WTC11 (cell line): ENCODE measurements at regions not wholly inside any gene's neighbourhood (a gene's known extent, or its start where the extent isn't known, plus 50 kb on each side); places are given as distances from the start of the nearest gene placed in this dataset.

Source experiments
- ATAC-seq: fragments of 200-7000 bp; cut with Tn5 transposase; 2 replicates; pipeline ENCODE4 v1.10.0; 2021; ENCODE audit warnings: mild to moderate bottlenecking, moderate library complexity
- CTCF ChIA-PET: fragments of 300-600 bp; sonication (Branson Sonifier 250); formaldehyde crosslinking; loops from one replicate; lab custom pipeline; 2021; ENCODE audit warnings: antibody characterized with exemption; lab: Charles Lee
- POLR2A ChIA-PET: fragments of 350-600 bp; sonication (Branson Sonifier 250); formaldehyde crosslinking; loops from one replicate; lab custom pipeline; 2021; ENCODE audit warnings: antibody characterized with exemption; lab: Charles Lee
- DNase-seq: peaks from one replicate; pipeline ENCODE4 v3.0.0; 2021; ENCODE audit warnings: low spot score
- H3K27ac Mint-ChIP-seq: 2 replicates; pipeline ENCODE4 v1.8.0; 2021; ENCODE audit warnings: mixed read lengths
- H3K27me3 Mint-ChIP-seq: 2 replicates; pipeline ENCODE4 v1.8.0; 2021; ENCODE audit warnings: low read depth, mild to moderate bottlenecking, moderate library complexity, mixed read lengths
- H3K36me3 Mint-ChIP-seq: 2 replicates; pipeline ENCODE4 v1.8.0; 2021; ENCODE audit warnings: mixed read lengths
- H3K4me1 Mint-ChIP-seq: 2 replicates; pipeline ENCODE4 v1.8.0; 2022; ENCODE audit warnings: mixed read lengths
- H3K4me3 Mint-ChIP-seq: 2 replicates; pipeline ENCODE4 v1.8.0; 2021; ENCODE audit warnings: mild to moderate bottlenecking, moderate library complexity, mixed read lengths
- H3K9me3 Mint-ChIP-seq: 2 replicates; pipeline ENCODE4 v1.8.0; 2021; ENCODE audit warnings: mixed read lengths
- E2F4 ChIP-seq: sonication (generic); formaldehyde crosslinking; IDR thresholded peaks from 2 replicates; pipeline ENCODE4 v1.8.1; 2022; ENCODE audit warnings: low read depth, mild to moderate bottlenecking, moderate library complexity, missing genetic modification reagents, borderline replicate concordance
- ERG ChIP-seq: fragments of 250-450 bp; sonication (Bioruptor Pico); IDR thresholded peaks from 2 replicates; pipeline ENCODE4 v1.8.0; 2021; ENCODE audit warnings: mild to moderate bottlenecking
- ESRRA ChIP-seq: sonication (generic); formaldehyde crosslinking; IDR thresholded peaks from 2 replicates; pipeline ENCODE4 v1.8.1; 2022; ENCODE audit warnings: mild to moderate bottlenecking, missing genetic modification reagents, borderline replicate concordance
- FOXJ3 ChIP-seq: sonication (generic); formaldehyde crosslinking; IDR thresholded peaks from 2 replicates; pipeline ENCODE4 v1.9.0; 2021; ENCODE audit warnings: missing genetic modification reagents, mild to moderate bottlenecking, borderline replicate concordance
- GABPB1 ChIP-seq: sonication (generic); formaldehyde crosslinking; IDR thresholded peaks from 2 replicates; pipeline ENCODE4 v1.8.1; 2023; ENCODE audit warnings: mild to moderate bottlenecking, missing genetic modification reagents
- IRF1 ChIP-seq: sonication (generic); formaldehyde crosslinking; IDR thresholded peaks from 2 replicates; pipeline ENCODE4 v1.8.0; 2023; ENCODE audit warnings: missing genetic modification reagents
- IRF2 ChIP-seq: sonication (generic); formaldehyde crosslinking; IDR thresholded peaks from 2 replicates; pipeline ENCODE4 v1.8.0; 2022; ENCODE audit warnings: low read depth, missing genetic modification reagents, borderline replicate concordance
- MXD4 ChIP-seq: fragments of 250-450 bp; sonication (Bioruptor Pico); IDR thresholded peaks from 2 replicates; pipeline ENCODE4 v1.8.0; 2021; ENCODE audit warnings: mild to moderate bottlenecking, moderate library complexity, borderline replicate concordance
- NFE2L1 ChIP-seq: sonication (generic); formaldehyde crosslinking; IDR thresholded peaks from 2 replicates; pipeline ENCODE4 v1.8.1; 2023; ENCODE audit warnings: missing genetic modification reagents
- NR2C2 ChIP-seq: sonication (generic); formaldehyde crosslinking; IDR thresholded peaks from 2 replicates; pipeline ENCODE4 v1.8.0; 2022; ENCODE audit warnings: mild to moderate bottlenecking, missing genetic modification reagents
- NR3C1 ChIP-seq: sonication (generic); formaldehyde crosslinking; conservative IDR thresholded peaks from 2 replicates; pipeline ENCODE4 v1.8.1; 2023; ENCODE audit warnings: low read depth, mild to moderate bottlenecking, missing genetic modification reagents
- SMAD3 ChIP-seq: sonication (generic); formaldehyde crosslinking; IDR thresholded peaks from 2 replicates; pipeline ENCODE4 v1.8.0; 2022; ENCODE audit warnings: missing genetic modification reagents, mild to moderate bottlenecking, borderline replicate concordance
- TEAD1 ChIP-seq: sonication (generic); formaldehyde crosslinking; IDR thresholded peaks from 2 replicates; pipeline ENCODE4 v1.8.0; 2022; ENCODE audit warnings: mild to moderate bottlenecking, missing genetic modification reagents
- ZNF138 ChIP-seq: sonication (generic); formaldehyde crosslinking; conservative IDR thresholded peaks from 2 replicates; pipeline ENCODE4 v1.8.1; 2022; ENCODE audit warnings: mild to moderate bottlenecking, moderate library complexity, missing genetic modification reagents
- ZNF219 ChIP-seq: sonication (generic); formaldehyde crosslinking; IDR thresholded peaks from 2 replicates; pipeline ENCODE4 v1.8.0; 2023; ENCODE audit warnings: missing genetic modification reagents, mild to moderate bottlenecking, borderline replicate concordance
- ZNF232 ChIP-seq: sonication (generic); formaldehyde crosslinking; IDR thresholded peaks from 2 replicates; pipeline ENCODE4 v1.8.0; 2022; ENCODE audit warnings: mild to moderate bottlenecking, missing genetic modification reagents
- ZNF263 ChIP-seq: sonication (generic); formaldehyde crosslinking; IDR thresholded peaks from 2 replicates; pipeline ENCODE4 v1.8.1; 2022; ENCODE audit warnings: low read depth, mild to moderate bottlenecking, moderate library complexity, missing genetic modification reagents
- ZNF396 ChIP-seq: fragments of 250-450 bp; sonication (Bioruptor Pico); IDR thresholded peaks from 2 replicates; pipeline ENCODE4 v1.8.0; 2021; ENCODE audit warnings: mild to moderate bottlenecking, moderate library complexity, borderline replicate concordance
- ZNF512 ChIP-seq: sonication (generic); formaldehyde crosslinking; IDR thresholded peaks from 2 replicates; pipeline ENCODE4 v1.8.1; 2022; ENCODE audit warnings: missing genetic modification reagents, borderline replicate concordance
- TF ChIP-seq, protein P1 (sequence below): sonication (generic); formaldehyde crosslinking; IDR thresholded peaks from 2 replicates; pipeline ENCODE4 v1.8.0; 2023; ENCODE audit warnings: missing genetic modification reagents, mild to moderate bottlenecking, borderline replicate concordance
- TF ChIP-seq, protein P2 (sequence below): sonication (generic); formaldehyde crosslinking; IDR thresholded peaks from 2 replicates; pipeline ENCODE4 v1.8.1; 2023; ENCODE audit warnings: mild to moderate bottlenecking, moderate library complexity, missing genetic modification reagents

DNA sequence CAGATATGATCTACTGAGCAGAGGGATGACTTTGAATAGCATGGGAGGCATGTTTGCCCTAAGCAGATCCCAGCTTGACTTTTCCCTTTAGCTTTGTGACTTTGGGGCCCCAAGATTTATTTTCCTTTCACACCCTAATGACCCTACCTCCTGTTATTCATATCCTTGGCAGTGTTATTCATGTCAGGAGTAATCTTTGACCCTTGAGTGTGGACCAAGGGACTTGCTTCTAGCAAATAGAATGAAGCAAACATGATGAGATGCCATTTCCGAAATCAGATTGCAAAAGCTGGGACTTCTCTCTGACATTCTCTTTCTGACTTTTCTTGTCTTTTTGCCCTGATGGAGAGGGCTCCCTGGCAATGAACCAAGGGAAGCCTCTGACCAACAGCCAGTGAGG lies 415.4 kb upstream of the PROK2 start (continued):
- no peak for TF ChIP-seq NR2C2 (CRISPR knock-in tag)
- no peak for TF ChIP-seq ZNF232 (CRISPR knock-in tag)
- TF ChIP-seq ESRRA (CRISPR knock-in tag): no peak
- no peak for TF ChIP-seq NFE2L1 (CRISPR knock-in tag)
- TF ChIP-seq TEAD1 (CRISPR knock-in tag): no peak
- TF ChIP-seq, all 79 proteins: peak for 0

DNA sequence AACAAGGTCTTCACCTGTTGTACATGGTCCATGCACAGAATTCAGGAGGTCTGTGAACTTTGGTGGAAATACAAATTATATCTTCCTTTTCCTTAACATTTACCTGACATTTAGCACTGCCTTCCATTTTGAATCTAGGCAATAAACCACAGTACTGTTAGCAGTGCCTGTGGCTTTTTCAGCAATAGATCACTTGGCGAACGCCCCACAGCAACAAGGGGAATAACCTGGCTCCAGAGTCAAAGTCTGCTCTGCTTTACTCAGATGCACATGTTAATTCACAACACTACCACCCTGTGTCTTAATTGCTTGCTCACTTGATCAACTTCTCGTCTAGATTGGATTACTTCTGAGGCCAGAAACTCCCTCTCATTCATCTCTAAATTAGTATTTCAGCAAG lies 414.6 kb upstream of the PROK2 start:
- Mint-ChIP-seq H3K4me3 (no peak overlapping the region), H3K9me3 (peaks cover 31% of the 10 kb centered on the region)
- POLR2A ChIA-PET: no interaction called here

More for the DNA sequence above, 414.6 kb upstream of the PROK2 start:
- no peaks in the 10 kb centered on the region for H3K27me3 Mint-ChIP-seq
- H3K4me1 Mint-ChIP-seq: peaks cover 20% of the 10 kb centered on the region
- TF ChIP-seq IRF2: no peak
- TF ChIP-seq, protein P1, sequence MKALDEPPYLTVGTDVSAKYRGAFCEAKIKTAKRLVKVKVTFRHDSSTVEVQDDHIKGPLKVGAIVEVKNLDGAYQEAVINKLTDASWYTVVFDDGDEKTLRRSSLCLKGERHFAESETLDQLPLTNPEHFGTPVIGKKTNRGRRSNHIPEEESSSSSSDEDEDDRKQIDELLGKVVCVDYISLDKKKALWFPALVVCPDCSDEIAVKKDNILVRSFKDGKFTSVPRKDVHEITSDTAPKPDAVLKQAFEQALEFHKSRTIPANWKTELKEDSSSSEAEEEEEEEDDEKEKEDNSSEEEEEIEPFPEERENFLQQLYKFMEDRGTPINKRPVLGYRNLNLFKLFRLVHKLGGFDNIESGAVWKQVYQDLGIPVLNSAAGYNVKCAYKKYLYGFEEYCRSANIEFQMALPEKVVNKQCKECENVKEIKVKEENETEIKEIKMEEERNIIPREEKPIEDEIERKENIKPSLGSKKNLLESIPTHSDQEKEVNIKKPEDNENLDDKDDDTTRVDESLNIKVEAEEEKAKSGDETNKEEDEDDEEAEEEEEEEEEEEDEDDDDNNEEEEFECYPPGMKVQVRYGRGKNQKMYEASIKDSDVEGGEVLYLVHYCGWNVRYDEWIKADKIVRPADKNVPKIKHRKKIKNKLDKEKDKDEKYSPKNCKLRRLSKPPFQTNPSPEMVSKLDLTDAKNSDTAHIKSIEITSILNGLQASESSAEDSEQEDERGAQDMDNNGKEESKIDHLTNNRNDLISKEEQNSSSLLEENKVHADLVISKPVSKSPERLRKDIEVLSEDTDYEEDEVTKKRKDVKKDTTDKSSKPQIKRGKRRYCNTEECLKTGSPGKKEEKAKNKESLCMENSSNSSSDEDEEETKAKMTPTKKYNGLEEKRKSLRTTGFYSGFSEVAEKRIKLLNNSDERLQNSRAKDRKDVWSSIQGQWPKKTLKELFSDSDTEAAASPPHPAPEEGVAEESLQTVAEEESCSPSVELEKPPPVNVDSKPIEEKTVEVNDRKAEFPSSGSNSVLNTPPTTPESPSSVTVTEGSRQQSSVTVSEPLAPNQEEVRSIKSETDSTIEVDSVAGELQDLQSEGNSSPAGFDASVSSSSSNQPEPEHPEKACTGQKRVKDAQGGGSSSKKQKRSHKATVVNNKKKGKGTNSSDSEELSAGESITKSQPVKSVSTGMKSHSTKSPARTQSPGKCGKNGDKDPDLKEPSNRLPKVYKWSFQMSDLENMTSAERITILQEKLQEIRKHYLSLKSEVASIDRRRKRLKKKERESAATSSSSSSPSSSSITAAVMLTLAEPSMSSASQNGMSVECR: no peak
- no peak for TF ChIP-seq ESRRA (CRISPR knock-in tag)
- no peak for TF ChIP-seq ZNF219 (CRISPR knock-in tag)
- TF ChIP-seq, protein P2, sequence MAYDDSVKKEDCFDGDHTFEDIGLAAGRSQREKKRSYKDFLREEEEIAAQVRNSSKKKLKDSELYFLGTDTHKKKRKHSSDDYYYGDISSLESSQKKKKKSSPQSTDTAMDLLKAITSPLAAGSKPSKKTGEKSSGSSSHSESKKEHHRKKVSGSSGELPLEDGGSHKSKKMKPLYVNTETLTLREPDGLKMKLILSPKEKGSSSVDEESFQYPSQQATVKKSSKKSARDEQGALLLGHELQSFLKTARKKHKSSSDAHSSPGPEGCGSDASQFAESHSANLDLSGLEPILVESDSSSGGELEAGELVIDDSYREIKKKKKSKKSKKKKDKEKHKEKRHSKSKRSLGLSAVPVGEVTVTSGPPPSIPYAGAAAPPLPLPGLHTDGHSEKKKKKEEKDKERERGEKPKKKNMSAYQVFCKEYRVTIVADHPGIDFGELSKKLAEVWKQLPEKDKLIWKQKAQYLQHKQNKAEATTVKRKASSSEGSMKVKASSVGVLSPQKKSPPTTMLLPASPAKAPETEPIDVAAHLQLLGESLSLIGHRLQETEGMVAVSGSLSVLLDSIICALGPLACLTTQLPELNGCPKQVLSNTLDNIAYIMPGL: no peak
- no peak for TF ChIP-seq ZNF396
- TF ChIP-seq NR3C1 (CRISPR knock-in tag): no peak
- no peak for TF ChIP-seq IRF1 (CRISPR knock-in tag)
- TF ChIP-seq ZNF263 (CRISPR knock-in tag): no peak
- TF ChIP-seq MXD4: no peak
- no peak for TF ChIP-seq SMAD3 (CRISPR knock-in tag)
- TF ChIP-seq E2F4: no peak
- TF ChIP-seq ERG (CRISPR knock-in tag): no peak
- TF ChIP-seq ZNF138: no peak
- no peak for TF ChIP-seq FOXJ3 (CRISPR knock-in tag)
- TF ChIP-seq GABPB1 (CRISPR knock-in tag): no peak
- TF ChIP-seq ZNF512 (CRISPR knock-in tag): no peak
- H3K36me3 Mint-ChIP-seq: peaks cover 16% of the 10 kb centered on the region
- ATAC-seq: no peak
- no peak for DNase-seq
- CTCF ChIA-PET: no interaction called here
- no peak overlapping the region for H3K27ac Mint-ChIP-seq
